ENCODE measurements at regions not wholly inside any gene's neighbourhood (a gene's known extent, or its start where the extent isn't known, plus 50 kb on each side); places are given as distances from the start of the nearest gene placed in this dataset.

DNA sequence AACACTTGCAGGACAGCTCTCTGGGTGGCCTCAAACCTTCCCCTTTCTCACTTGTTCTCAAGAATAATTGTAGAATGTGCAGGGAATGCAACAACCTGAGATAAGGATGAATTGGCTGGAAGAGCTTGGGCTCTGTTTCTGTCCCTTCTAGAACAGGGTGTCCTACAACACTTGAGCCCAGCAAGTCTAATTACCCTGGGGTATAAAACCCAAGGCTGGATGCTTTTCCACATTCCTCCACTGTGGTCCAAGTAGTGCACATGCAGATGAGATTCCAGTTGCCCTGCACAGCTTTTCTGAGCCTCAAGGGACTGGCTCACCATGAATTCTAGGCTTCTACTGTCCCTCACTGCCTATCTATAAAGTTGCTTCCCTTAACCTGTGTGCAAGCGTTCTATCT lies 140.8 kb upstream of the SPATS2L start:
- DNase-seq (no peak), ATAC-seq (replicated peaks in 1 of 2) (no peak)
- Mint-ChIP-seq H3K9me3 (peaks cover 0 to 3% of the 10 kb centered on the region in 2 donors), H3K27ac (no peak overlapping the region), H3K36me3 (ENCODE audit: insufficient read depth in 2 of 2) (peaks cover 2% of the 10 kb centered on the region in 2 donors), H3K4me1 (ENCODE audit: low read depth) (no peaks in the 10 kb centered on the region), H3K4me3 (no peak overlapping the region), H3K27me3 (ENCODE audit: low read depth) (peaks cover 11% of the 10 kb centered on the region)

DNA sequence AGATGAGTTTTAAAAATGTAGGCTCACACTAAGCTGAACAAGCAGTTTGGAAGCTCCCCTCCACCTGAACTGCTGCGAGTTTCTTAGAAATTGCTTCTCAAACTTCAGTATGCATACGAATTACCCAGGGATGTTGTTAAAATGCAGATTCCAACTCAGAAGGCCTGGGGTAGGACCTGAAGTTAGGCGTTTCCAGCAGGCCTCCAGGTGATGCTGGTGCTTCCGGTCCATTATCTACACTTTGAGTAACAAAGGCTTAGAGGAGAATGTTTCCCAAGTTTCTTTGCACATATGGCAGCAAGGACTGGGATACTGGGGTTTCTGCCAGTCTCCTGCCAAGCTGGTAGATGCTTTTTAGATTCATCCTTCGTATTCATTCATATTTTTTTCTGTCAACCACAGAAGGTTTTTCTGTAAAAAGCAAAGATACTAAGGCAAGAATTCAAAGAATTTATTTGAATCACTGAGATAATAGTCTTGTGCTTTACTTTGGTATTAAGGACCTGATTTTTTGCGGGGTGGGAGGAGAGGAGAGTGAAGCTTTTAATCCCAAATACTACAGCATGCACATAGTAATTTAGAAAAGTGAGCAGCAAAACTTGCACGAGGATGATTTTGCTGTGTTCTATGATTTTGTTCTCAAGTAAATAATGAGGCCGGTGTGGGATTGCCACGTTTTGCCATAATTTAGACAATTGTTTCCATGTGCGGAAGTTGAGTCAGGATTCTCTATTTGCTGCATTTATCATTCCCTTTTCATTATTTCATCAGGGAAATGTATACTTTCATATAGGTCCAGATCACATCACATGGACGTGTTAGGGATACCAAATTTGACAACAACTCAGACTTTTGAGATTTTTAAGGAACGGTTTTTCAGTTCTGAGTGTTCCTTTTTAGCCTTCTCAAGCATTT lies 137.6 kb upstream of the SPATS2L start:
- H3K9me3 Mint-ChIP-seq, result peaks cover 0 to 3% of the 10 kb centered on the region in 2 donors
- no peaks in the 10 kb centered on the region for H3K4me1 Mint-ChIP-seq (ENCODE audit: low read depth)
- DNase-seq (no peak), ATAC-seq (replicated peaks in 1 of 2) (no peak)
- H3K27ac Mint-ChIP-seq, result no peak overlapping the region
- H3K27me3 Mint-ChIP-seq (ENCODE audit: low read depth), result peaks cover 17% of the 10 kb centered on the region
- peaks cover 2% of the 10 kb centered on the region in 2 donors for H3K36me3 Mint-ChIP-seq (ENCODE audit: insufficient read depth in 2 of 2)
- no peak overlapping the region for H3K4me3 Mint-ChIP-seq

DNA sequence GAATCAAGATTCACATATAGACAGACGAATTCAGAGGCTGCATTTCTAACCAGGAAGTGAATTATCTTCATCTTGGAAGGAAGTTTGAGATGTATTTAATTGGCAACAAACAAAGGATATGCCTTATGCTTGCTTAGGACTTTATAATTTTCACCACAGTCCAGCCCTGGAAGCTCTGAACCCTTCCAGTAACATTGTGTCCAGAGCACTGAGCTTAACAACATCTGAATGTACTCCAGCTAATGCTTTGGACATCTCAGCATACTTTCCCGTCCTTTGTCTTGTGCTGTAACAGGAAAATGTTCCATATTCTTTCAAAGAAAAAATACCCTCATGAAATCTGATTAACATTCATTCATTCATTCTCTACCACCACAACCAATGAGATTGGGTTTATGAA lies 136.3 kb upstream of the SPATS2L start:
- H3K27ac Mint-ChIP-seq, result no peak overlapping the region
- ATAC-seq (replicated peaks in 1 of 2) (no peak), DNase-seq (no peak)
- H3K36me3 Mint-ChIP-seq (ENCODE audit: insufficient read depth in 2 of 2), result peaks cover under 1 to 2% of the 10 kb centered on the region in 2 donors
- H3K4me3 Mint-ChIP-seq, result no peak overlapping the region
- H3K27me3 Mint-ChIP-seq (ENCODE audit: low read depth), result peaks cover 17% of the 10 kb centered on the region
- H3K9me3 Mint-ChIP-seq, result peaks cover 2 to 4% of the 10 kb centered on the region in 2 donors
- H3K4me1 Mint-ChIP-seq (ENCODE audit: low read depth), result no peaks in the 10 kb centered on the region

DNA sequence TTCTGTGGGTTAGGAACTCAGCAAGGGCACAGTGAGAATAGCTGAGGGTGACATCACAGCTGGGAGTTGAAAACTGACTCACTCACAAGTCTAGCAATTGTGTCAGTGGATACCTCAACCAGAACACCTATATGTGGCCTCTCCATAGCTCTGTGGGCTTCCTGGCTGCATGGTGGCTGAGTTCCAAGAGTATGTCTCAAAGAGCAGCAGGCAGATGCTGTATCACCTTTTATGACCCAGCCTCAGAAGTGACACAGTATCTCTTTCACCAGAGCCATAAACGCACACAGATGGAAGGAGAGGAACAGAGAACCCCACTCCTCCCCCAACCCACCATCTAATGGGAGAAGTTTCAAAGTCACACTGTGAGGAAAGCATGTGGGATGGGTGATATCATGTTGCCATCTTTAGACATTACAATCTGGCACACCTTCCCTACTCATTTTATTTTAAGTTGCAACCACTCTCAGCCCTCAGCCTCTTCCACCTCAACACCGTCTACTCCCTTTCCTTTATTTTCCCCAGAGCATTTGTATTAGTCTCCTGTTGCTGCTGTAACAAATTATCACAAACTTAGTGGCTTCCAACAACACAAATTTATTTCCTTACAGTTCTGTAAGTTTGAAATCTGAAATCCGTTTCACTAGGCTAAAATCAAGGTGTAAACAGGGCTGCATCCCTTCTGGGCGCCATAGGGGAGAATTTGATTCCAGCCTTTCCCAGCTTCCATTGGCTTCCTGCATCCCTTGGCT lies 134.6 kb upstream of the SPATS2L start:
- peaks cover 9% of the 10 kb centered on the region for H3K27me3 Mint-ChIP-seq (ENCODE audit: low read depth)
- ATAC-seq (replicated peaks in 1 of 2) (peak in 1 of 2 donors; percentile 70), DNase-seq (no peak)
- no peaks in the 10 kb centered on the region for H3K4me1 Mint-ChIP-seq (ENCODE audit: low read depth)
- no peak overlapping the region for H3K27ac Mint-ChIP-seq
- peaks cover 2 to 4% of the 10 kb centered on the region in 2 donors for H3K9me3 Mint-ChIP-seq
- H3K4me3 Mint-ChIP-seq, result no peak overlapping the region
- no peaks in the 10 kb centered on the region for H3K36me3 Mint-ChIP-seq (ENCODE audit: insufficient read depth in 2 of 2)

DNA sequence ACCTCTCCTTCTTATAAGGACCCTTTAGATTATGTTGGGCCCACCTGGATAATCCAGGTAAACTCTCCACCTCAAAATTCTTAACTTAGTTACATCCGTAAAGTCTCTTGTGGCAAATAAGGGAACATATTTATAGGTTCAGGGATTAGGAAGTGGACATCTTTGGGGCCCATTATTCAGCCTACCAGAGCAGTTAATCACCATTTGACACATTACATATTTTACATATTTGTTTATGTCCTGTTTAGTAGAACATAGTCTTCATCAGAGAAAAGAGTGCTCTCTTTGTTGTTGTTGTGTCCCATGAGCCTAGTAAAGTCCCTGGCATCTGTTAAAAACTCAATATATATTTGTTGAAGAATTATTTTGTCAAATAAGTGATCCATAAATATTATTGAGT lies 134.0 kb upstream of the SPATS2L start:
- Mint-ChIP-seq H3K36me3 (ENCODE audit: insufficient read depth in 2 of 2) (no peaks in the 10 kb centered on the region), H3K4me3 (no peak overlapping the region), H3K9me3 (peaks cover 2 to 4% of the 10 kb centered on the region in 2 donors), H3K4me1 (ENCODE audit: low read depth) (no peaks in the 10 kb centered on the region), H3K27ac (no peak overlapping the region), H3K27me3 (ENCODE audit: low read depth) (peaks cover 10% of the 10 kb centered on the region)
- DNase-seq (no peak), ATAC-seq (replicated peaks in 1 of 2) (no peak)

GRCh38 chr2:200172944-200173581 lies 133.4 kb upstream of the SPATS2L start:
- Mint-ChIP-seq H3K4me3 (no peak overlapping the region), H3K27me3 (ENCODE audit: low read depth) (peaks cover 15% of the 10 kb centered on the region), H3K36me3 (ENCODE audit: insufficient read depth in 2 of 2) (no peaks in the 10 kb centered on the region), H3K9me3 (peaks cover 2 to 4% of the 10 kb centered on the region in 2 donors), H3K4me1 (ENCODE audit: low read depth) (no peaks in the 10 kb centered on the region), H3K27ac (no peak overlapping the region)
- DNase-seq (no peak), ATAC-seq (replicated peaks in 1 of 2) (no peak)

GRCh38 chr2:200173691-200174090 lies 132.8 kb upstream of the SPATS2L start:
- Mint-ChIP-seq H3K36me3 (ENCODE audit: insufficient read depth in 2 of 2) (no peaks in the 10 kb centered on the region), H3K4me1 (ENCODE audit: low read depth) (no peaks in the 10 kb centered on the region), H3K27ac (no peak overlapping the region), H3K4me3 (no peak overlapping the region), H3K9me3 (peaks cover 2 to 4% of the 10 kb centered on the region in 2 donors), H3K27me3 (ENCODE audit: low read depth) (peaks cover 21% of the 10 kb centered on the region)
- DNase-seq (no peak), ATAC-seq (replicated peaks in 1 of 2) (no peak)

GRCh38 chr2:200174433-200175216 lies 131.9 kb upstream of the SPATS2L start:
- Mint-ChIP-seq H3K9me3 (peaks cover 2 to 4% of the 10 kb centered on the region in 2 donors), H3K27me3 (ENCODE audit: low read depth) (peaks cover 23% of the 10 kb centered on the region), H3K36me3 (ENCODE audit: insufficient read depth in 2 of 2) (no peaks in the 10 kb centered on the region), H3K4me1 (ENCODE audit: low read depth) (no peaks in the 10 kb centered on the region), H3K27ac (no peak overlapping the region), H3K4me3 (no peak overlapping the region)
- DNase-seq (no peak), ATAC-seq (replicated peaks in 1 of 2) (no peak)

GRCh38 chr2:200177971-200178911 lies 128.3 kb upstream of the SPATS2L start:
- peaks cover 26% of the 10 kb centered on the region for H3K27me3 Mint-ChIP-seq (ENCODE audit: low read depth)
- H3K4me1 Mint-ChIP-seq (ENCODE audit: low read depth), result no peaks in the 10 kb centered on the region
- H3K27ac Mint-ChIP-seq, result no peak overlapping the region
- H3K36me3 Mint-ChIP-seq (ENCODE audit: insufficient read depth in 2 of 2), result no peaks in the 10 kb centered on the region
- DNase-seq (no peak), ATAC-seq (replicated peaks in 1 of 2) (no peak)
- peaks cover 2 to 4% of the 10 kb centered on the region in 2 donors for H3K9me3 Mint-ChIP-seq
- H3K4me3 Mint-ChIP-seq, result no peak overlapping the region

GRCh38 chr2:200179151-200179550 lies 127.3 kb upstream of the SPATS2L start:
- no peaks in the 10 kb centered on the region for H3K36me3 Mint-ChIP-seq (ENCODE audit: insufficient read depth in 2 of 2)
- peaks cover 2 to 4% of the 10 kb centered on the region in 2 donors for H3K9me3 Mint-ChIP-seq
- peaks cover 26% of the 10 kb centered on the region for H3K27me3 Mint-ChIP-seq (ENCODE audit: low read depth)
- DNase-seq (no peak), ATAC-seq (replicated peaks in 1 of 2) (no peak)
- H3K27ac Mint-ChIP-seq, result no peak overlapping the region
- H3K4me1 Mint-ChIP-seq (ENCODE audit: low read depth), result no peaks in the 10 kb centered on the region
- no peak overlapping the region for H3K4me3 Mint-ChIP-seq

DNA sequence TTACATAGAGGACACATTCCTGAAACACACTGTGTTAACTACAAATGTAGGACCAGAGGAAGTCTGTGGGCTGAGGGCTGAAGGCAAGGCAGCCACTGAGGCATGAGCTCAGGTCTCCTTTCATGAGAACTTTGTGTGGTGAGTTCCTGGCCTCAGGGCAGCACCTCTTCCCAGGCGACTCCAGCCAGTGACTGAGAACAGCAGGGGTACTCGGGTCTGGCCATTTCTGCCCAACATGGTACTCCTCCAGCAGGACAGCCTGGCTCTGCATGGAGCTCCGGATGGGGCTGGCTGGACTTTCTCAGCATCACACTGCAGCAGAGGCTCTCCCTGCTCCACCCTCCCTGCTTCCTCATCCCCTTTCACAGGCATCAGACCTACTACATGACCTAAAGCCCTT lies 125.5 kb upstream of the SPATS2L start:
- Mint-ChIP-seq H3K36me3 (ENCODE audit: insufficient read depth in 2 of 2) (no peaks in the 10 kb centered on the region), H3K4me1 (ENCODE audit: low read depth) (no peaks in the 10 kb centered on the region), H3K27ac (no peak overlapping the region), H3K27me3 (ENCODE audit: low read depth) (peaks cover 39% of the 10 kb centered on the region), H3K9me3 (peaks cover 0 to 2% of the 10 kb centered on the region in 2 donors), H3K4me3 (no peak overlapping the region)
- DNase-seq (no peak), ATAC-seq (replicated peaks in 1 of 2) (no peak)

- H3K4me3 Mint-ChIP-seq, result no peak overlapping the region
- no peaks in the 10 kb centered on the region for H3K9me3 Mint-ChIP-seq
- no peaks in the 10 kb centered on the region for H3K4me1 Mint-ChIP-seq (ENCODE audit: low read depth)
- no peak overlapping the region for H3K27ac Mint-ChIP-seq
- H3K36me3 Mint-ChIP-seq (ENCODE audit: insufficient read depth in 2 of 2), result no peaks in the 10 kb centered on the region
- ATAC-seq (replicated peaks in 1 of 2) (no peak), DNase-seq (no peak)
- peaks cover 46% of the 10 kb centered on the region for H3K27me3 Mint-ChIP-seq (ENCODE audit: low read depth)
Measured at GRCh38 chr2:200181755-200182154, 124.7 kb upstream of the SPATS2L start.

Measured in activated T-cell treated with anti-CD3 and anti-CD28 coated beads, Interleukin-2, amount 50 U/mL, for 72 hours (primary cell).